Right lobe of liver (tissue), 4 donors: ENCODE measurements at regions not wholly inside any gene's neighbourhood (a gene's known extent, or its start where the extent isn't known, plus 50 kb on each side); places are given as distances from the start of the nearest gene placed in this dataset.

Source experiments
- POLR2A ChIP-seq: fragments of 450-650 bp; IDR thresholded peaks from one replicate; pipeline ENCODE4 v1.6.1; 2017; ENCODE audit warnings: antibody characterized with exemption, mild to moderate bottlenecking
- TF ChIP-seq, protein P1 (sequence below), 4 donors: fragments of 200-600 bp in 3 of 4; fragments of 450-650 bp in 1 of 4; IDR thresholded peaks; one replicate each; pipeline versions ENCODE4 v1.5.1 to v1.8.0; 2016 to 2022; ENCODE audit warnings: antibody characterized with exemption in 4 of 4, mild to moderate bottlenecking in 2 of 4
- donor health status: DM: no; HTN: no; CAD: no.
- donor health status: DM: no; HTN: no; CAD: no.
- donor health status: DM: no; HTN: yes; CAD: no.

DNA sequence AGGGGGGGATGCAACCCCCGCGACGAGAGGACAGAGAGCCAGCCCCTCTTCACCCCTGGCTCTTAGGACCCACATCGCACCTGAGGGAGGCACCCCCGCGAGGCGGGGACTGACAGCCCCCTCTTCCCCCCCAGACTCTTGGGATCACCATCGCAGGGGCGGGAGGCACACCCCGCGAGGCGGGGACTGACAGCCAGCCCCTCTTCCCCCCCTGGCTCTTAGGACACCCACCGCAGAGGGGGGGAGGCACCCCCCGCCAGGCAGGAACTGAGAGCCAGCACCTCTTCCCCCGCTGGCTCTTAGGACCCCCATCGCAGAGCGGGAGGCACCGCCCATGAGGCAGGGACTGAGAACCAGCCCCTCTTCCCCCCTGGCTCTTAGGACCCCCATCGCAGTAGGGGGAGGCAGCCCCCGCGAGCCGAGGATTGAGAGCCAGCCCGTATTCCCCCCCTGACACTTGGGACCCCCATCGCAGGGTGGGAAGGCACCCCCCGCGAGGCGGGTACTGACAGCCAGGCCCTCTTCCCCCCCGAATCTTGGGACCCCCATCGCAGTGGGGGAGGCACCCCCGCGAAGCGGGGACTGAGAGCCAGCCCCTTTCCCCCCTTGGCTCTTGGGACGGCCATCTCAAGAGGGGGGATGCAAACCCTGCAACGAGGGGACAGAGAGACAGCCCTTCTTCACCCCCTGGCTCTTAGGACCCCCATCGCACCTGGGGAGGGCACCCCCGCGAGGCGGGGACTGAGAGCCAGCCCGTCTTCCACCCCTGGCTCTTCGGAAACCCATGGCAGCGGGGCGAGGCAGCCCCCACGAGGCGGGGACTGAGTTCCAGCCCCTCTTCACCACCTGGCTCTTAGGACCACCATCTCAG lies 2425.1 kb upstream of the PCDH20 start:
- TF ChIP-seq POLR2A, result no peak
- TF ChIP-seq, protein P1, sequence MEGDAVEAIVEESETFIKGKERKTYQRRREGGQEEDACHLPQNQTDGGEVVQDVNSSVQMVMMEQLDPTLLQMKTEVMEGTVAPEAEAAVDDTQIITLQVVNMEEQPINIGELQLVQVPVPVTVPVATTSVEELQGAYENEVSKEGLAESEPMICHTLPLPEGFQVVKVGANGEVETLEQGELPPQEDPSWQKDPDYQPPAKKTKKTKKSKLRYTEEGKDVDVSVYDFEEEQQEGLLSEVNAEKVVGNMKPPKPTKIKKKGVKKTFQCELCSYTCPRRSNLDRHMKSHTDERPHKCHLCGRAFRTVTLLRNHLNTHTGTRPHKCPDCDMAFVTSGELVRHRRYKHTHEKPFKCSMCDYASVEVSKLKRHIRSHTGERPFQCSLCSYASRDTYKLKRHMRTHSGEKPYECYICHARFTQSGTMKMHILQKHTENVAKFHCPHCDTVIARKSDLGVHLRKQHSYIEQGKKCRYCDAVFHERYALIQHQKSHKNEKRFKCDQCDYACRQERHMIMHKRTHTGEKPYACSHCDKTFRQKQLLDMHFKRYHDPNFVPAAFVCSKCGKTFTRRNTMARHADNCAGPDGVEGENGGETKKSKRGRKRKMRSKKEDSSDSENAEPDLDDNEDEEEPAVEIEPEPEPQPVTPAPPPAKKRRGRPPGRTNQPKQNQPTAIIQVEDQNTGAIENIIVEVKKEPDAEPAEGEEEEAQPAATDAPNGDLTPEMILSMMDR (IDR thresholded peaks at IDR 0.05), result no peak
